Endothelial cell of umbilical vein (primary cell): ENCODE measurements at regions not wholly inside any gene's neighbourhood (a gene's known extent, or its start where the extent isn't known, plus 50 kb on each side); places are given as distances from the start of the nearest gene placed in this dataset.

ENCODE experiments used
- BruUV-seq: library from RNA; stranded (reverse); fragments of 400-500 nt; replicated peaks from 2 replicates; lab custom pipeline; 2021; lab: Mats Ljungman, UMichigan
- CTCF ChIA-PET: fragments of 300-600, 350-600 bp; sonication (Branson Sonifier 250); formaldehyde crosslinking; loops from one replicate; lab custom pipeline; 2021; ENCODE audit warnings: antibody characterized with exemption, inconsistent platforms; lab: Charles Lee
- POLR2A ChIA-PET: fragments of 300-600, 350-600 bp; sonication (Branson Sonifier 250); formaldehyde crosslinking; loops from one replicate; lab custom pipeline; 2021; ENCODE audit warnings: antibody characterized with exemption, inconsistent platforms; lab: Charles Lee
- DNase-seq: peaks from one replicate; pipeline ENCODE4 v3.0.0-alpha.2; 2011; ENCODE audit warnings: low read depth, low spot score
- FAIRE-seq: peaks from 2 replicates; lab custom pipeline; 2011; peaks lifted over from hg19 to GRCh38; lab: Jason Lieb, UNC
- H2AFZ ChIP-seq: 2 replicates; pipeline ENCODE4 v1.6.0; 2012; ENCODE audit warnings: low read depth, low read length, control low read depth, inconsistent platforms
- H3K27ac ChIP-seq: 2 replicates; pipeline ENCODE4 v1.5.1; 2011; ENCODE audit warnings: low read depth, mild to moderate bottlenecking, control low read depth, low read length, moderate library complexity; ENCODE audit not compliant: insufficient read depth
- H3K27me3 ChIP-seq, 2 experiments: 2 replicates each; pipeline versions ENCODE4 v1.6.0 to v1.6.1; 2011; ENCODE audit warnings: low read length in 2 of 2, mixed read lengths in 1 of 2; ENCODE audit not compliant: control insufficient read depth in 2 of 2, insufficient read depth in 2 of 2
- H3K36me3 ChIP-seq, 2 experiments: 2 replicates in 1 of 2; 3 replicates in 1 of 2; pipeline ENCODE4 v1.5.1; 2011; ENCODE audit warnings: low read length in 2 of 2, mild to moderate bottlenecking in 1 of 2, moderate library complexity in 1 of 2; ENCODE audit not compliant: control insufficient read depth in 2 of 2, insufficient read depth in 2 of 2; ENCODE audit errors: extremely low read depth in 1 of 2
- H3K4me1 ChIP-seq: 3 replicates; pipeline ENCODE4 v1.5.1; 2011; ENCODE audit warnings: mild to moderate bottlenecking, low read length; ENCODE audit not compliant: control insufficient read depth, insufficient read depth; ENCODE audit errors: extremely low read depth
- H3K4me2 ChIP-seq: 2 replicates; pipeline ENCODE4 v1.6.1; 2011; ENCODE audit warnings: low read length, control low read depth, mixed read lengths; ENCODE audit not compliant: insufficient read depth
- H3K4me3 ChIP-seq, 3 experiments: fragments of 200-600 bp in 1 of 3; sonication (generic), shearing (Covaris generic) in 1 of 3; replicated peaks in 1 of 3; 2 replicates each; pipeline ENCODE4 v1.5.1; 2011 to 2016; ENCODE audit warnings: control low read depth in 3 of 3, low read length in 3 of 3, mild to moderate bottlenecking in 2 of 3, inconsistent platforms in 1 of 3, low read depth in 1 of 3, moderate library complexity in 1 of 3; ENCODE audit not compliant: insufficient read depth in 1 of 3
- H3K79me2 ChIP-seq: 2 replicates; pipeline ENCODE4 v1.6.0; 2012; ENCODE audit warnings: low read length, inconsistent platforms; ENCODE audit not compliant: control insufficient read depth, insufficient read depth
- H3K9ac ChIP-seq: replicated peaks from 2 replicates; pipeline ENCODE3; 2011; ENCODE audit warnings: low read length, control low read depth; ENCODE audit not compliant: insufficient read depth; ENCODE audit errors: extremely low read depth
- H3K9me1 ChIP-seq: replicated peaks from 3 replicates; pipeline ENCODE4 v1.6.0; 2011; ENCODE audit warnings: mild to moderate bottlenecking, low read length; ENCODE audit not compliant: control insufficient read depth, insufficient read depth; ENCODE audit errors: extremely low read depth
- H3K9me3 ChIP-seq: replicated peaks from 2 replicates; pipeline ENCODE4 v1.5.1; 2012; ENCODE audit warnings: low read length, inconsistent platforms; ENCODE audit not compliant: control insufficient read depth, insufficient read depth
- H4K20me1 ChIP-seq: replicated peaks from 2 replicates; pipeline ENCODE3; 2011; ENCODE audit warnings: mild to moderate bottlenecking, low read length; ENCODE audit not compliant: control insufficient read depth, insufficient read depth; ENCODE audit errors: extremely low read depth
- EZH2 ChIP-seq: IDR thresholded peaks from 2 replicates; pipeline ENCODE4 v1.6.1; 2012; ENCODE audit warnings: borderline replicate concordance, low read depth, mild to moderate bottlenecking, moderate library complexity, low read length, inconsistent platforms; ENCODE audit not compliant: severe bottlenecking
- FOS ChIP-seq: IDR thresholded peaks from 2 replicates; pipeline ENCODE4 v1.6.1; 2011; ENCODE audit warnings: mild to moderate bottlenecking, low read length, moderate library complexity, borderline replicate concordance; ENCODE audit not compliant: insufficient read depth
- GATA2 ChIP-seq: IDR thresholded peaks from 2 replicates; pipeline ENCODE4 v1.7.0; 2011; ENCODE audit warnings: low read depth, mild to moderate bottlenecking, moderate library complexity, mixed read lengths, low read length; ENCODE audit not compliant: insufficient read length, insufficient read depth
- JUN ChIP-seq: IDR thresholded peaks from 2 replicates; pipeline ENCODE4 v1.6.1; 2011; ENCODE audit warnings: borderline replicate concordance, low read depth; ENCODE audit not compliant: insufficient read length, insufficient read depth
- MYC ChIP-seq: IDR thresholded peaks from one replicate; pipeline ENCODE4 v1.6.1; 2011; ENCODE audit warnings: mild to moderate bottlenecking, low read depth, low read length
- POLR2A ChIP-seq: IDR thresholded peaks from 2 replicates; pipeline ENCODE4 v1.6.1; 2012; ENCODE audit warnings: low read depth, mild to moderate bottlenecking, control low read depth, low read length
- POLR2AphosphoS5 ChIP-seq: IDR thresholded peaks from 2 replicates; pipeline ENCODE4 v1.6.1; 2012; ENCODE audit warnings: low read depth, mild to moderate bottlenecking, control low read depth, low read length, moderate library complexity; ENCODE audit not compliant: insufficient read depth
- dilution Hi-C: fragments of 300-500 bp; cut with MboI; formaldehyde crosslinking; loops from one replicate; pipeline ENCODE4 v1.15.0; 2019; ENCODE audit warnings: low sequenced_read_pairs; ENCODE audit not compliant: extremely low pct_ligation_motif_present
- intact Hi-C: fragments of 100-400 bp; cut with micrococcal nuclease; formaldehyde crosslinking; loops from one replicate; pipeline ENCODE4 v1.10.0; 2022
- TF ChIP-seq, protein P1 (sequence below): IDR thresholded peaks from 2 replicates; pipeline ENCODE4 v1.6.1; 2011; ENCODE audit not compliant: insufficient read depth, insufficient read length
- TF ChIP-seq, protein P2 (sequence below), 2 donors: IDR thresholded peaks; 1 replicate in 1 of 2; 2 replicates in 1 of 2; pipeline ENCODE4 v1.5.1; 2011; ENCODE audit warnings: low read length in 2 of 2, mild to moderate bottlenecking in 2 of 2, moderate library complexity in 2 of 2, control low read depth in 1 of 2, inconsistent platforms in 1 of 2, low read depth in 1 of 2; ENCODE audit not compliant: insufficient read depth in 1 of 2; ENCODE audit errors: extremely low read depth in 1 of 2

DNA sequence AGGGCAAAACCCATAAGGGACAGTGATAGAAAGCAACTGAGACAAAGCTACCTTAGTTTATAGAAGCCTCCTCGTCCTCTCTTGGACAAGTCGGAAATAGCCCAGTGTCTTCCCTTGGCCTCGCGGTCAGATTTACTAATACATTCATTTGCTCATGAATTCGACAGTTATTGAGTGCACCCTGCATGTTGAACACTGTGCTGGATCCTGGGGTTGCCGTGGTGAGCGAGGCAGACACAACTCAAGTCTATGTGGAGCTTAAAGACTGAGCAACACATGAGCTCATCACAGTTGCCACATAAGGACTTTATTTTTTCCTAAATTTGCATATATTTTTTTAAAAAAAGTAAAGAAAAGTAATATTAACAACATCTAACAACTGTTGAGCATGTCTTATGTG, 411.1 kb upstream of the ITGA1 start:
- Histone ChIP-seq H3K9me1 (no peaks in the 10 kb centered on the region), H4K20me1 (no peaks in the 10 kb centered on the region), H3K4me3 (no peak overlapping the region), H3K27ac (no peak overlapping the region), H3K36me3 (no peaks in the 10 kb centered on the region), H3K9me3 (no peaks in the 10 kb centered on the region), H3K79me2 (no peaks in the 10 kb centered on the region), H2AFZ (no peak overlapping the region), H3K9ac (no peak overlapping the region), H3K4me1 (no peaks in the 10 kb centered on the region), H3K27me3 (no peaks in the 10 kb centered on the region), H3K4me2 (no peak overlapping the region)
- no peak for DNase-seq
- TF ChIP-seq, protein P1, sequence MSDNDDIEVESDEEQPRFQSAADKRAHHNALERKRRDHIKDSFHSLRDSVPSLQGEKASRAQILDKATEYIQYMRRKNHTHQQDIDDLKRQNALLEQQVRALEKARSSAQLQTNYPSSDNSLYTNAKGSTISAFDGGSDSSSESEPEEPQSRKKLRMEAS, result no peak
- TF ChIP-seq EZH2, result no peak
- TF ChIP-seq MYC, result no peak
- no peak for TF ChIP-seq POLR2AphosphoS5
- TF ChIP-seq GATA2, result no peak
- TF ChIP-seq JUN, result no peak
- TF ChIP-seq, protein P2, sequence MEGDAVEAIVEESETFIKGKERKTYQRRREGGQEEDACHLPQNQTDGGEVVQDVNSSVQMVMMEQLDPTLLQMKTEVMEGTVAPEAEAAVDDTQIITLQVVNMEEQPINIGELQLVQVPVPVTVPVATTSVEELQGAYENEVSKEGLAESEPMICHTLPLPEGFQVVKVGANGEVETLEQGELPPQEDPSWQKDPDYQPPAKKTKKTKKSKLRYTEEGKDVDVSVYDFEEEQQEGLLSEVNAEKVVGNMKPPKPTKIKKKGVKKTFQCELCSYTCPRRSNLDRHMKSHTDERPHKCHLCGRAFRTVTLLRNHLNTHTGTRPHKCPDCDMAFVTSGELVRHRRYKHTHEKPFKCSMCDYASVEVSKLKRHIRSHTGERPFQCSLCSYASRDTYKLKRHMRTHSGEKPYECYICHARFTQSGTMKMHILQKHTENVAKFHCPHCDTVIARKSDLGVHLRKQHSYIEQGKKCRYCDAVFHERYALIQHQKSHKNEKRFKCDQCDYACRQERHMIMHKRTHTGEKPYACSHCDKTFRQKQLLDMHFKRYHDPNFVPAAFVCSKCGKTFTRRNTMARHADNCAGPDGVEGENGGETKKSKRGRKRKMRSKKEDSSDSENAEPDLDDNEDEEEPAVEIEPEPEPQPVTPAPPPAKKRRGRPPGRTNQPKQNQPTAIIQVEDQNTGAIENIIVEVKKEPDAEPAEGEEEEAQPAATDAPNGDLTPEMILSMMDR (IDR thresholded peaks at IDR 0.05; ENCODE audit: extremely low read depth in 1 of 2, insufficient read depth in 1 of 2, low read depth in 1 of 2, low read length in 2 of 2), result no peak
- TF ChIP-seq POLR2A, result no peak
- TF ChIP-seq FOS, result no peak
- ChIA-PET POLR2A (no interaction called here), CTCF (interaction anchor here (1.0 kb wide), 1 partner anchor 21 kb away, joined by 3 read pairs; no protein-coding TSS in a partner anchor)
- no peak for FAIRE-seq
- intact Hi-C loops (no loop called here), dilution Hi-C loops (no loop called here)
- no TSS peak for BruUV-seq
